Stomach (tissue), 4 donors: ENCODE measurements at regions not wholly inside any gene's neighbourhood (a gene's known extent, or its start where the extent isn't known, plus 50 kb on each side); places are given as distances from the start of the nearest gene placed in this dataset.

ENCODE experiments used
- EP300 ChIP-seq: sonication (generic); formaldehyde crosslinking; IDR thresholded peaks from one replicate; pipeline ENCODE4 v1.6.1; 2017; ENCODE audit warnings: antibody characterized with exemption
- POLR2A ChIP-seq, 4 donors: fragments of 450-650 bp; IDR thresholded peaks; one replicate each; pipeline ENCODE4 v1.6.1; 2016; ENCODE audit warnings: antibody characterized with exemption in 4 of 4, control low read depth in 2 of 4, mild to moderate bottlenecking in 1 of 4, moderate library complexity in 1 of 4
- POLR2AphosphoS5 ChIP-seq, 3 donors: sonication (generic); formaldehyde crosslinking; IDR thresholded peaks; one replicate each; pipeline ENCODE4 v1.6.1; 2016; ENCODE audit warnings: antibody characterized with exemption in 3 of 3
- TF ChIP-seq, protein P1 (sequence below), 7 experiments: fragments of 450-650 bp in 4 of 7; fragments of 200-600 bp in 3 of 7; sonication (generic) in 3 of 7; IDR thresholded peaks; one replicate each; pipeline ENCODE4 v1.5.1; 2016 to 2019; ENCODE audit warnings: antibody characterized with exemption in 7 of 7, control low read depth in 2 of 7, mild to moderate bottlenecking in 1 of 7

DNA sequence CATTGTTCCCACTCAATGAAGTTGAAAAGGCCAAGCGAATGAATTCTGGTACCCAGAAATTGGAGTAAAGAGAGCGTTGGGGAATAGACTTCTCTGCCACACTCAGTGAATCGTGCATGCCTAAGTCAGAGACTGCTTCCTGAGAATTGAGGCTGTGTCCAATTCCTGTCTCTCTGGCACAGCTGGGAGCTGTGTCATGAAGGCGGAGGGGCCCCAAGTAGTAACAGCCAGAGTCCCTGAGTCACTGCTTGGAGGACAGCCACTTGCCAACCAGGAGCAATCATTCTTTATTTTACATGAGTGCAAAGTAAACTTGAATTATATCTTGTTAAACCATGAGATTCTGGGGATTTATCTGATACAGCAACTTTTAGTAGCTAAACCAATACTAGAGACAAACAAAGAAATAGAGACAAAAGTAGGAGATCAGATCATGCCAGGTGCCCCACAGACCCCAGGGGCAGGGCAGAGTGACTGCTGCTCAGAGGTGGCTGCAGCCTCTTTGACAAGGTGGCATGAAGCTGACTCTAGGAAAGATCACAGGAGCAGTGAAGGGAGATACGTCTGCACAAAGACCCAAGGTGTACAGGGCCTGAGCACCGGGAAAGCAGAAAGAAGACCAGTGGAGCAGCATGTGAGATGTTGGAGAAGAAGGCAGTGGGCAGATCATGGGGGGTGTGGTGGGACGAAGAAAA, 246.0 kb downstream of the GADD45G start:
- TF ChIP-seq, protein P1, sequence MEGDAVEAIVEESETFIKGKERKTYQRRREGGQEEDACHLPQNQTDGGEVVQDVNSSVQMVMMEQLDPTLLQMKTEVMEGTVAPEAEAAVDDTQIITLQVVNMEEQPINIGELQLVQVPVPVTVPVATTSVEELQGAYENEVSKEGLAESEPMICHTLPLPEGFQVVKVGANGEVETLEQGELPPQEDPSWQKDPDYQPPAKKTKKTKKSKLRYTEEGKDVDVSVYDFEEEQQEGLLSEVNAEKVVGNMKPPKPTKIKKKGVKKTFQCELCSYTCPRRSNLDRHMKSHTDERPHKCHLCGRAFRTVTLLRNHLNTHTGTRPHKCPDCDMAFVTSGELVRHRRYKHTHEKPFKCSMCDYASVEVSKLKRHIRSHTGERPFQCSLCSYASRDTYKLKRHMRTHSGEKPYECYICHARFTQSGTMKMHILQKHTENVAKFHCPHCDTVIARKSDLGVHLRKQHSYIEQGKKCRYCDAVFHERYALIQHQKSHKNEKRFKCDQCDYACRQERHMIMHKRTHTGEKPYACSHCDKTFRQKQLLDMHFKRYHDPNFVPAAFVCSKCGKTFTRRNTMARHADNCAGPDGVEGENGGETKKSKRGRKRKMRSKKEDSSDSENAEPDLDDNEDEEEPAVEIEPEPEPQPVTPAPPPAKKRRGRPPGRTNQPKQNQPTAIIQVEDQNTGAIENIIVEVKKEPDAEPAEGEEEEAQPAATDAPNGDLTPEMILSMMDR (IDR thresholded peaks at IDR 0.05), result no peak
- TF ChIP-seq POLR2A (IDR thresholded peaks at IDR 0.05), result no peak
- TF ChIP-seq POLR2AphosphoS5 (IDR thresholded peaks at IDR 0.05), result peak in 1 of 3 donors; percentile 53
- TF ChIP-seq EP300, result no peak
